ENCODE measurements at regions not wholly inside any gene's neighbourhood (a gene's known extent, or its start where the extent isn't known, plus 50 kb on each side); places are given as distances from the start of the nearest gene placed in this dataset.

- peak overlapping the region; percentile 77 to 79 for H3K27ac ChIP-seq
- no peaks in the 10 kb centered on the region for H3K9me3 ChIP-seq
- intact Hi-C loops (cut with DNase I; ENCODE audit: low total_unique reads), result no loop called here
- H3K4me1 ChIP-seq, result peaks cover 0 to 60% (median 24%) of the 10 kb centered on the region in 4 donors
- H3K36me3 ChIP-seq, result no peaks in the 10 kb centered on the region
- no peak overlapping the region for H3K4me3 ChIP-seq
- peak; percentile 72 to 90 for DNase-seq
- TF ChIP-seq CTCF (IDR thresholded peaks at IDR 0.05), result no peak
- H3K27me3 ChIP-seq, result no peaks in the 10 kb centered on the region
These were observed 166.8 kb upstream of the COL8A1 start for GRCh38 chr3:99471353-99472323.

- Histone ChIP-seq H3K4me1 (peaks cover 0 to 60% (median 24%) of the 10 kb centered on the region in 4 donors), H3K4me3 (no peak overlapping the region), H3K9me3 (no peaks in the 10 kb centered on the region), H3K36me3 (no peaks in the 10 kb centered on the region), H3K27ac (peak overlapping the region; percentile 77 to 79), H3K27me3 (no peaks in the 10 kb centered on the region)
- no peak for TF ChIP-seq CTCF (IDR thresholded peaks at IDR 0.05)
- no peak for DNase-seq
- intact Hi-C loops (cut with DNase I; ENCODE audit: low total_unique reads), result no loop called here
These were observed 167.6 kb upstream of the COL8A1 start for GRCh38 chr3:99470841-99471240.

- no peak for TF ChIP-seq CTCF (IDR thresholded peaks at IDR 0.05)
- no peak overlapping the region for H3K4me3 ChIP-seq
- H3K4me1 ChIP-seq, result peaks cover 0 to 42% (median 20%) of the 10 kb centered on the region in 4 donors
- H3K27ac ChIP-seq, result peak overlapping the region in 1 of 2 donors; percentile 20
- no peaks in the 10 kb centered on the region for H3K36me3 ChIP-seq
- no peaks in the 10 kb centered on the region for H3K27me3 ChIP-seq
- H3K9me3 ChIP-seq, result no peaks in the 10 kb centered on the region
- DNase-seq, result no peak
- intact Hi-C loops (cut with DNase I; ENCODE audit: low total_unique reads), result no loop called here
These were observed 169.5 kb upstream of the COL8A1 start for GRCh38 chr3:99468918-99469317.

GRCh38 chr3:99467420-99467819 is 171.0 kb upstream of the COL8A1 start:
- intact Hi-C loops (cut with DNase I; ENCODE audit: low total_unique reads), result no loop called here

GRCh38 chr3:99466331-99466730 is 172.1 kb upstream of the COL8A1 start:
- Histone ChIP-seq H3K4me3 (no peak overlapping the region), H3K27me3 (no peaks in the 10 kb centered on the region), H3K4me1 (peaks cover 0 to 16% (median 4%) of the 10 kb centered on the region in 4 donors), H3K36me3 (no peaks in the 10 kb centered on the region), H3K9me3 (no peaks in the 10 kb centered on the region), H3K27ac (no peak overlapping the region)
- TF ChIP-seq CTCF (IDR thresholded peaks at IDR 0.05), result no peak
- intact Hi-C loops (cut with DNase I; ENCODE audit: low total_unique reads), result no loop called here
- DNase-seq, result no peak

More at GRCh38 chr3:99467420-99467819, 171.0 kb upstream of the COL8A1 start:
- Histone ChIP-seq H3K4me1 (peaks cover 0 to 27% (median 11%) of the 10 kb centered on the region in 4 donors), H3K27me3 (no peaks in the 10 kb centered on the region), H3K36me3 (no peaks in the 10 kb centered on the region), H3K9me3 (no peaks in the 10 kb centered on the region), H3K27ac (no peak overlapping the region), H3K4me3 (no peak overlapping the region)
- no peak for TF ChIP-seq CTCF (IDR thresholded peaks at IDR 0.05)
- DNase-seq, result no peak
